Natural killer cell (primary cell): ENCODE measurements at regions not wholly inside any gene's neighbourhood (a gene's known extent, or its start where the extent isn't known, plus 50 kb on each side); places are given as distances from the start of the nearest gene placed in this dataset.
"Not testable (repeated sequence)": the region's sequence is repeated elsewhere in the genome, so short reads cannot be mapped to it uniquely, and the experiment has no call there.

Source experiments
- ATAC-seq, 3 donors: fragments of 150-1000 bp in 2 of 3; fragments of 200-7000 bp in 1 of 3; cut with Tn5 transposase; 1 replicate in 1 of 3; 2 replicates in 2 of 3; pipeline ENCODE4 v1.10.0; 2021; ENCODE audit warnings: mild to moderate bottlenecking in 2 of 3, moderate library complexity in 2 of 3
- DNase-seq, 2 donors: peaks; one replicate each; pipeline versions ENCODE4 v3.0.0 to v3.0.0-alpha.2; 2013 to 2021; ENCODE audit warnings: mixed read lengths in 1 of 2
- H3K27ac ChIP-seq: one replicate; pipeline ENCODE4 v1.5.1; 2013; ENCODE audit warnings: mild to moderate bottlenecking, low read length
- H3K27me3 ChIP-seq: one replicate; pipeline ENCODE4 v1.6.1; 2013; ENCODE audit warnings: low read length; ENCODE audit not compliant: control insufficient read depth, insufficient read depth
- H3K36me3 ChIP-seq: one replicate; pipeline ENCODE4 v1.6.1; 2013; ENCODE audit warnings: low read length; ENCODE audit not compliant: control insufficient read depth, insufficient read depth
- H3K4me1 ChIP-seq: one replicate; pipeline ENCODE4 v1.6.1; 2013; ENCODE audit warnings: low read length; ENCODE audit not compliant: control insufficient read depth, insufficient read depth
- H3K4me3 ChIP-seq: one replicate; pipeline ENCODE4 v1.5.1; 2013; ENCODE audit warnings: low read length
- H3K9me3 ChIP-seq: one replicate; pipeline ENCODE4 v1.6.1; 2013; ENCODE audit warnings: low read length; ENCODE audit not compliant: control insufficient read depth, insufficient read depth
- H3K27ac Mint-ChIP-seq, 2 donors: one replicate each; pipeline ENCODE4 v1.8.0; 2022; ENCODE audit warnings: mild to moderate bottlenecking in 2 of 2, mixed read lengths in 2 of 2, moderate library complexity in 1 of 2
- H3K27me3 Mint-ChIP-seq, 2 donors: one replicate each; pipeline ENCODE4 v1.8.0; 2022; ENCODE audit warnings: low read depth in 2 of 2, mixed read lengths in 2 of 2
- H3K36me3 Mint-ChIP-seq: one replicate; pipeline ENCODE4 v1.8.0; 2022; ENCODE audit warnings: mixed read lengths
- H3K4me1 Mint-ChIP-seq, 2 donors: one replicate each; pipeline ENCODE4 v1.8.0; 2022; ENCODE audit warnings: mixed read lengths in 2 of 2
- H3K4me3 Mint-ChIP-seq: one replicate; pipeline ENCODE4 v1.8.0; 2022; ENCODE audit warnings: mild to moderate bottlenecking, moderate library complexity, mixed read lengths
- H3K9me3 Mint-ChIP-seq, 2 donors: one replicate each; pipeline ENCODE4 v1.8.0; 2022; ENCODE audit warnings: mixed read lengths in 2 of 2
- CTCF ChIP-seq: fragments of 200-600 bp; IDR thresholded peaks from one replicate; pipeline ENCODE4 v1.8.0; 2022; ENCODE audit warnings: antibody characterized with exemption
- WGBS: methylation state at CpG from one replicate; pipeline ENCODE4 v1.1.7; 2013; ENCODE audit warnings: missing lambda C conversion rate; ENCODE audit not compliant: insufficient coverage; 5-methylcytosine and 5-hydroxymethylcytosine counted together
- intact Hi-C: fragments of 100-400 bp; cut with micrococcal nuclease; formaldehyde crosslinking; loops from one replicate; pipeline ENCODE4 v1.14.2; 2022

GRCh38 chr5:67549296-67549618, 352.7 kb upstream of the CD180 start:
- TF ChIP-seq CTCF, result no peak
- Mint-ChIP-seq H3K27ac (no peak overlapping the region), H3K27me3 (no peaks in the 10 kb centered on the region), H3K4me3 (no peak overlapping the region), H3K9me3 (no peaks in the 10 kb centered on the region), H3K4me1 (peaks cover 9 to 11% of the 10 kb centered on the region in 2 donors), H3K36me3 (no peaks in the 10 kb centered on the region)
- Histone ChIP-seq H3K27ac (no peak overlapping the region), H3K4me3 (no peak overlapping the region), H3K9me3 (no peaks in the 10 kb centered on the region), H3K27me3 (no peaks in the 10 kb centered on the region), H3K4me1 (no peaks in the 10 kb centered on the region), H3K36me3 (no peaks in the 10 kb centered on the region)
- intact Hi-C loops, result loop anchor here (5.0 kb wide), 1 partner anchor 38 kb away; no protein-coding TSS in a partner anchor
- ATAC-seq (no peak), DNase-seq (no peak)
- WGBS, result 74% methylated on average over 3 of the region's 3 CpGs

- WGBS, result 94% methylated on average over 4 of the region's 8 CpGs
These were observed 352.1 kb upstream of the CD180 start for GRCh38 chr5:67548520-67549295.

GRCh38 chr5:67547682-67548081, 351.1 kb upstream of the CD180 start:
- H3K27me3 ChIP-seq, result no peaks in the 10 kb centered on the region
- intact Hi-C loops, result loop anchor here (5.0 kb wide), 1 partner anchor 40 kb away; no protein-coding TSS in a partner anchor
- Mint-ChIP-seq H3K4me1 (peaks cover 9 to 11% of the 10 kb centered on the region in 2 donors), H3K4me3 (peak overlapping the region; percentile 26), H3K36me3 (no peaks in the 10 kb centered on the region), H3K27ac (no peak overlapping the region), H3K9me3 (no peaks in the 10 kb centered on the region), H3K27me3 (no peaks in the 10 kb centered on the region)
- no peak for TF ChIP-seq CTCF
- no peaks in the 10 kb centered on the region for H3K4me1 ChIP-seq
- H3K27ac ChIP-seq, result no peak overlapping the region
- H3K9me3 ChIP-seq, result no peaks in the 10 kb centered on the region
- ATAC-seq (no peak), DNase-seq (no peak)
- no peaks in the 10 kb centered on the region for H3K36me3 ChIP-seq
- 100% methylated on average over 1 of the region's 1 CpG for WGBS
- no peak overlapping the region for H3K4me3 ChIP-seq

More at GRCh38 chr5:67548520-67549295, 352.1 kb upstream of the CD180 start:
- Histone ChIP-seq H3K4me3 (no peak overlapping the region), H3K27ac (no peak overlapping the region), H3K4me1 (no peaks in the 10 kb centered on the region), H3K36me3 (no peaks in the 10 kb centered on the region), H3K27me3 (no peaks in the 10 kb centered on the region), H3K9me3 (no peaks in the 10 kb centered on the region)
- intact Hi-C loops, result loop anchor here (5.0 kb wide), 1 partner anchor 39 kb away; no protein-coding TSS in a partner anchor
- no peak for ATAC-seq
- no peak for TF ChIP-seq CTCF
- no peak for DNase-seq
- H3K4me1 Mint-ChIP-seq, result peaks cover 9 to 11% of the 10 kb centered on the region in 2 donors
- H3K27me3 Mint-ChIP-seq, result no peaks in the 10 kb centered on the region
- peak overlapping the region; percentile 49 for H3K4me3 Mint-ChIP-seq
- peak overlapping the region in 1 of 2 donors; percentile 29 for H3K27ac Mint-ChIP-seq
- no peaks in the 10 kb centered on the region for H3K36me3 Mint-ChIP-seq
- no peaks in the 10 kb centered on the region for H3K9me3 Mint-ChIP-seq

GRCh38 chr5:67544942-67545341, 348.3 kb upstream of the CD180 start:
- peaks cover 9 to 11% of the 10 kb centered on the region in 2 donors for H3K4me1 Mint-ChIP-seq
- intact Hi-C loops, result loop anchor here (5.0 kb wide), 1 partner anchor 42 kb away; no protein-coding TSS in a partner anchor
- not testable (repeated sequence) for H3K27ac ChIP-seq, DNase-seq, H3K27me3 ChIP-seq, H3K27ac Mint-ChIP-seq, ATAC-seq, H3K9me3 ChIP-seq, H3K9me3 Mint-ChIP-seq, H3K4me3 ChIP-seq, H3K4me1 ChIP-seq, H3K36me3 ChIP-seq, H3K36me3 Mint-ChIP-seq, H3K27me3 Mint-ChIP-seq, H3K4me3 Mint-ChIP-seq
